ENCODE measurements at regions not wholly inside any gene's neighbourhood (a gene's known extent, or its start where the extent isn't known, plus 50 kb on each side); places are given as distances from the start of the nearest gene placed in this dataset.

DNA sequence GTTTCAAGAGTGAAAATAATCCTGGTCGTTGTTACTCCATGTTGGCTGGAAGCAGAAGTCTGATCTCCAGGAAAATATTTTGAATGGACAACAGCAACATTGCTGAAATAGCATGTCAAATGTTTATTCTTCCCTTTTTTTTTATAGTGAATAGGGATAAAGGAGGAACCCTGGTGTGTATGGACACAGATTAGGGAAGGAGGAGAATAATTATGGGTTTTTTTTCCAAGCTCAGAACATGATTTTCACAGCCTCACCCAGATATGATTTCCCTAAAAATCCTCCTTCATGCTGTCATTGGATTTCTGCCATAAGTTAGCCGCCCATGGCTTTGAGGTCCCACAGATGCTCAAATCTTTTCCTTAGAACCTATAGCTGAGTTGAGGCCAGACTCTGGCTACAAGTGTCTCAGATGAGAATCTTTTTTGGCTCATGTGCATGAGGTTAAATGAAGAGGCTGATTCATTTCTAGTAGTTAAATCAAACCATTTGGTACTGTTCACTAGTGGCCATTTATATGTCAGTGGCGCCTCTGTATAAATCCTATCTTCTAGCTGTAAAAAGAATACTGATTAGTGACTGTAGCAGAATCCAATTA lies 65.5 kb upstream of the LIFR start (continued):
- TF ChIP-seq, protein P1, sequence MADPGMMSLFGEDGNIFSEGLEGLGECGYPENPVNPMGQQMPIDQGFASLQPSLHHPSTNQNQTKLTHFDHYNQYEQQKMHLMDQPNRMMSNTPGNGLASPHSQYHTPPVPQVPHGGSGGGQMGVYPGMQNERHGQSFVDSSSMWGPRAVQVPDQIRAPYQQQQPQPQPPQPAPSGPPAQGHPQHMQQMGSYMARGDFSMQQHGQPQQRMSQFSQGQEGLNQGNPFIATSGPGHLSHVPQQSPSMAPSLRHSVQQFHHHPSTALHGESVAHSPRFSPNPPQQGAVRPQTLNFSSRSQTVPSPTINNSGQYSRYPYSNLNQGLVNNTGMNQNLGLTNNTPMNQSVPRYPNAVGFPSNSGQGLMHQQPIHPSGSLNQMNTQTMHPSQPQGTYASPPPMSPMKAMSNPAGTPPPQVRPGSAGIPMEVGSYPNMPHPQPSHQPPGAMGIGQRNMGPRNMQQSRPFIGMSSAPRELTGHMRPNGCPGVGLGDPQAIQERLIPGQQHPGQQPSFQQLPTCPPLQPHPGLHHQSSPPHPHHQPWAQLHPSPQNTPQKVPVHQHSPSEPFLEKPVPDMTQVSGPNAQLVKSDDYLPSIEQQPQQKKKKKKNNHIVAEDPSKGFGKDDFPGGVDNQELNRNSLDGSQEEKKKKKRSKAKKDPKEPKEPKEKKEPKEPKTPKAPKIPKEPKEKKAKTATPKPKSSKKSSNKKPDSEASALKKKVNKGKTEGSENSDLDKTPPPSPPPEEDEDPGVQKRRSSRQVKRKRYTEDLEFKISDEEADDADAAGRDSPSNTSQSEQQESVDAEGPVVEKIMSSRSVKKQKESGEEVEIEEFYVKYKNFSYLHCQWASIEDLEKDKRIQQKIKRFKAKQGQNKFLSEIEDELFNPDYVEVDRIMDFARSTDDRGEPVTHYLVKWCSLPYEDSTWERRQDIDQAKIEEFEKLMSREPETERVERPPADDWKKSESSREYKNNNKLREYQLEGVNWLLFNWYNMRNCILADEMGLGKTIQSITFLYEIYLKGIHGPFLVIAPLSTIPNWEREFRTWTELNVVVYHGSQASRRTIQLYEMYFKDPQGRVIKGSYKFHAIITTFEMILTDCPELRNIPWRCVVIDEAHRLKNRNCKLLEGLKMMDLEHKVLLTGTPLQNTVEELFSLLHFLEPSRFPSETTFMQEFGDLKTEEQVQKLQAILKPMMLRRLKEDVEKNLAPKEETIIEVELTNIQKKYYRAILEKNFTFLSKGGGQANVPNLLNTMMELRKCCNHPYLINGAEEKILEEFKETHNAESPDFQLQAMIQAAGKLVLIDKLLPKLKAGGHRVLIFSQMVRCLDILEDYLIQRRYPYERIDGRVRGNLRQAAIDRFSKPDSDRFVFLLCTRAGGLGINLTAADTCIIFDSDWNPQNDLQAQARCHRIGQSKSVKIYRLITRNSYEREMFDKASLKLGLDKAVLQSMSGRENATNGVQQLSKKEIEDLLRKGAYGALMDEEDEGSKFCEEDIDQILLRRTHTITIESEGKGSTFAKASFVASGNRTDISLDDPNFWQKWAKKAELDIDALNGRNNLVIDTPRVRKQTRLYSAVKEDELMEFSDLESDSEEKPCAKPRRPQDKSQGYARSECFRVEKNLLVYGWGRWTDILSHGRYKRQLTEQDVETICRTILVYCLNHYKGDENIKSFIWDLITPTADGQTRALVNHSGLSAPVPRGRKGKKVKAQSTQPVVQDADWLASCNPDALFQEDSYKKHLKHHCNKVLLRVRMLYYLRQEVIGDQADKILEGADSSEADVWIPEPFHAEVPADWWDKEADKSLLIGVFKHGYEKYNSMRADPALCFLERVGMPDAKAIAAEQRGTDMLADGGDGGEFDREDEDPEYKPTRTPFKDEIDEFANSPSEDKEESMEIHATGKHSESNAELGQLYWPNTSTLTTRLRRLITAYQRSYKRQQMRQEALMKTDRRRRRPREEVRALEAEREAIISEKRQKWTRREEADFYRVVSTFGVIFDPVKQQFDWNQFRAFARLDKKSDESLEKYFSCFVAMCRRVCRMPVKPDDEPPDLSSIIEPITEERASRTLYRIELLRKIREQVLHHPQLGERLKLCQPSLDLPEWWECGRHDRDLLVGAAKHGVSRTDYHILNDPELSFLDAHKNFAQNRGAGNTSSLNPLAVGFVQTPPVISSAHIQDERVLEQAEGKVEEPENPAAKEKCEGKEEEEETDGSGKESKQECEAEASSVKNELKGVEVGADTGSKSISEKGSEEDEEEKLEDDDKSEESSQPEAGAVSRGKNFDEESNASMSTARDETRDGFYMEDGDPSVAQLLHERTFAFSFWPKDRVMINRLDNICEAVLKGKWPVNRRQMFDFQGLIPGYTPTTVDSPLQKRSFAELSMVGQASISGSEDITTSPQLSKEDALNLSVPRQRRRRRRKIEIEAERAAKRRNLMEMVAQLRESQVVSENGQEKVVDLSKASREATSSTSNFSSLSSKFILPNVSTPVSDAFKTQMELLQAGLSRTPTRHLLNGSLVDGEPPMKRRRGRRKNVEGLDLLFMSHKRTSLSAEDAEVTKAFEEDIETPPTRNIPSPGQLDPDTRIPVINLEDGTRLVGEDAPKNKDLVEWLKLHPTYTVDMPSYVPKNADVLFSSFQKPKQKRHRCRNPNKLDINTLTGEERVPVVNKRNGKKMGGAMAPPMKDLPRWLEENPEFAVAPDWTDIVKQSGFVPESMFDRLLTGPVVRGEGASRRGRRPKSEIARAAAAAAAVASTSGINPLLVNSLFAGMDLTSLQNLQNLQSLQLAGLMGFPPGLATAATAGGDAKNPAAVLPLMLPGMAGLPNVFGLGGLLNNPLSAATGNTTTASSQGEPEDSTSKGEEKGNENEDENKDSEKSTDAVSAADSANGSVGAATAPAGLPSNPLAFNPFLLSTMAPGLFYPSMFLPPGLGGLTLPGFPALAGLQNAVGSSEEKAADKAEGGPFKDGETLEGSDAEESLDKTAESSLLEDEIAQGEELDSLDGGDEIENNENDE (IDR thresholded peaks at IDR 0.05; ENCODE audit: insufficient replicate concordance, low read length) = no peak
- no peak for TF ChIP-seq GTF2F1 (IDR thresholded peaks at IDR 0.05; ENCODE audit: borderline replicate concordance, low read depth, low read length)
- no peak for TF ChIP-seq TCF12 (IDR thresholded peaks at IDR 0.05; ENCODE audit: low read depth, low read length)
- TF ChIP-seq CEBPB (IDR thresholded peaks at IDR 0.05; ENCODE audit: low read depth, low read length) = no peak
- TF ChIP-seq PHF8 (conservative IDR thresholded peaks at IDR 0.05; ENCODE audit: low read depth, low read length) = no peak
- TF ChIP-seq HDAC2 (IDR thresholded peaks at IDR 0.05; ENCODE audit: borderline replicate concordance in 1 of 2, low read depth in 2 of 2, low read length in 2 of 2) = no peak
- TF ChIP-seq GABPA (IDR thresholded peaks at IDR 0.05; ENCODE audit: borderline replicate concordance, insufficient read depth, low read length) = no peak
- no peak for TF ChIP-seq ZNF274 (IDR thresholded peaks at IDR 0.05; ENCODE audit: borderline replicate concordance, extremely low read depth, low read length)
- no peak for TF ChIP-seq EZH2 (IDR thresholded peaks at IDR 0.05; ENCODE audit: low read depth, low read length, severe bottlenecking)
- TF ChIP-seq TBP (IDR thresholded peaks at IDR 0.05; ENCODE audit: low read depth, low read length) = no peak
- no peak for TF ChIP-seq BACH1 (IDR thresholded peaks at IDR 0.05; ENCODE audit: low read length)
- no peak for TF ChIP-seq ASH2L (IDR thresholded peaks at IDR 0.05; ENCODE audit: low read length)

All from H1 (cell line).